ENCODE measurements at regions not wholly inside any gene's neighbourhood (a gene's known extent, or its start where the extent isn't known, plus 50 kb on each side); places are given as distances from the start of the nearest gene placed in this dataset.
"Not testable (repeated sequence)": the region's sequence is repeated elsewhere in the genome, so short reads cannot be mapped to it uniquely, and the experiment has no call there.

DNA sequence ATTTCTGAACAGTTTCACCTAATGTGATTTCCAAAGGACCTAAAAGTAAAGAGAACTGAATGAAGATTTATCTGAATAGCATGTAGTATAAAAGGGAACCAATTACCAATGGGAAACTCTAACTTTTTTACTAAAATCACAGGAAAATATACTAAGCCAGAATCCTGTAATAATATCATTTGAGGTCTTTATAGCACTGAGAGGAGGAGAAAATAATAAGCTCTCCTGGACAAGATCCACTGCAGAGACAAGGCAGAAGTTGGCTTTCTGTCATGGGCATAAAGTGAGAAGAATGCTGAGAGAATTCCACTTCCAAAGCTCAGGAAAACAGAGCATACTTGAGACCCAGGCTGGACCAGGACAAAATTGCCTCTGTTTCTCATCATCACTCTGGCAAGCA, 1131.4 kb downstream of the SORCS1 start:
- no peaks in the 10 kb centered on the region for H3K4me1 ChIP-seq (ENCODE audit: insufficient read depth, low read length)
- no peaks in the 10 kb centered on the region for H3K9me3 ChIP-seq (ENCODE audit: low read length)
- no peak overlapping the region for H3K4me3 ChIP-seq (ENCODE audit: low read length)

DNA sequence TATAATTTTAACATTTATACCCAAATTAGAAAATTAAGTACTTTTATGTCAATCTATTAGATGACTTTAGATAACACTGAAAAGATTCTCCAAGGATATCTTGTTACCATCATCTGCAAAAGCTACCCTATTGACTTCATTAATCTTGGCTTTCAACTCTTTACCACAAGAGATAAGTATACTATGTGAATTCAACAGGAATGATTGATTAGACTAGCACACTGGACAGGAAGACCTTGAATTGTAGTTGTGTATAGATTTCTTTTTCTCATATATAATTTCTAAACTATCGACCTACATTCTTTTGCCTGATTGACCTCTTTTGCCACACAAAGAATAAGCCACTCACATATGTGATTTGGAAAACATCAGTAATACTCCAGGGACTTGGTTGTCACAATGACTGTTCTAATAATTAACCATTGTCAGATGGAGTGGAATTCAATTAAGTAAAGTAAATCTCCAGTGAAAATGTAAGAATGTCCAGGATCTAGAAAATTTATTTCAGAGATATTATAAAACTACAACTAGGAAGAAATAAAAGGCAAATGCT, 1132.0 kb downstream of the SORCS1 start:
- no peaks in the 10 kb centered on the region for H3K36me3 ChIP-seq (ENCODE audit: insufficient read depth, low read length)
- no peaks in the 10 kb centered on the region for H3K27me3 ChIP-seq (ENCODE audit: insufficient read depth, low read length)
- no peaks in the 10 kb centered on the region for H3K4me1 ChIP-seq (ENCODE audit: insufficient read depth, low read length)
- no peak overlapping the region for H2AFZ ChIP-seq (ENCODE audit: low read depth, low read length)
- H3K4me3 ChIP-seq (ENCODE audit: low read length) = no peak overlapping the region
- no peaks in the 10 kb centered on the region for H3K9me3 ChIP-seq (ENCODE audit: low read length)

More for the DNA sequence above, 1131.4 kb downstream of the SORCS1 start:
- Histone ChIP-seq H3K36me3 (ENCODE audit: insufficient read depth, low read length) (no peaks in the 10 kb centered on the region), H3K27me3 (ENCODE audit: insufficient read depth, low read length) (no peaks in the 10 kb centered on the region), H2AFZ (ENCODE audit: low read depth, low read length) (no peak overlapping the region)

DNA sequence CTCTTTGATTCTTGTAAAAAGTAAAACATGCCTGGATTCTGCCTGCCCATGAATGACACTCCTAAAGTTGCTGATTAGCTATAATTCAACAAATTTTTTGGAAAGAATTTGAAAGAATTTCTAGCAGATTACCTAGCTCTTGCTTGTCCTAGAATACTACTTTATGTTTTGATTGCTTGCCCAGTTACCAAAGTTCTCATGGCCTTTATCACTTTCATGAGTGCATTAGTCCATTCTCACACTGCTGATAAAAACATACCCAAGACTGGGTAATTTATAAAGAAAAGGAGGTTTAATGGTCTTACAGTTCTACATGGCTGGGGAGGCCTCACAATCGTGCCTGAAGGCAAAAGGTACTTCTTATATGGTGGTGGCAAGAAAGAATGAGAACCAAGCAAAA, 1137.3 kb downstream of the SORCS1 start:
- Histone ChIP-seq H3K4me3 (ENCODE audit: low read length) (no peak overlapping the region), H3K36me3 (ENCODE audit: insufficient read depth, low read length) (no peaks in the 10 kb centered on the region), H3K9me3 (ENCODE audit: low read length) (no peaks in the 10 kb centered on the region), H2AFZ (ENCODE audit: low read depth, low read length) (no peak overlapping the region), H3K27me3 (ENCODE audit: insufficient read depth, low read length) (no peaks in the 10 kb centered on the region), H3K4me1 (ENCODE audit: insufficient read depth, low read length) (peaks cover 6% of the 10 kb centered on the region)

DNA sequence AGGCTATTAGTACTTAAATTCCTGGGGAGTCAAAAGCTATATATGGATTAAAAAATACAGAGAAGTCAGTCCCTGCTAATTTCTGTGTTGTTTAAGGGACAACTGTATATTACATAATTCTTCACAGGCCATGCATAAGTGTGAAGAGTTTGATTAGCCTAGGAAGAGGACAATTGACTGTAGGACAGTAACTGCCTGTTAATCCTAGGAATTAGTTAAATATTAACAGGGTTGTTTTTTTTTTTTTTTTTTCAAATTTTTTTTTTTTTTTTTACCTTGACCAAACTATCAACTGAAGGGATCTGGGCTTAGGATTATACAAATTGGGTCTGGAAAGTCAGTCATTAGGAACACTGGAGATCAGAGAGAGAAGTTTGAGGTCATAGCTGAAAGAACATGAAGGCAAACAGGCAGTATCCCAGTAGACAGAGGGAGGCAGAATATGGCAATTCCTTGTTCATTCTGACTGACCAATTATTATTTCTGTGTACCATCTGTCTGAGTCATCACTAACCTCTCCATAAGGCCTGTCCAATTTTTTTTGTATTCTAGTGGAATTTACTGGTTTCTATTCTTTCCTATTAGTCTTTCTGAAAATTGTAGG, 1139.2 kb downstream of the SORCS1 start:
- Histone ChIP-seq H3K27me3 (ENCODE audit: insufficient read depth, low read length) (no peaks in the 10 kb centered on the region), H3K4me3 (ENCODE audit: low read length) (no peak overlapping the region), H3K4me1 (ENCODE audit: insufficient read depth, low read length) (peaks cover 6% of the 10 kb centered on the region), H2AFZ (ENCODE audit: low read depth, low read length) (no peak overlapping the region), H3K9me3 (ENCODE audit: low read length) (no peaks in the 10 kb centered on the region), H3K36me3 (ENCODE audit: insufficient read depth, low read length) (no peaks in the 10 kb centered on the region)

DNA sequence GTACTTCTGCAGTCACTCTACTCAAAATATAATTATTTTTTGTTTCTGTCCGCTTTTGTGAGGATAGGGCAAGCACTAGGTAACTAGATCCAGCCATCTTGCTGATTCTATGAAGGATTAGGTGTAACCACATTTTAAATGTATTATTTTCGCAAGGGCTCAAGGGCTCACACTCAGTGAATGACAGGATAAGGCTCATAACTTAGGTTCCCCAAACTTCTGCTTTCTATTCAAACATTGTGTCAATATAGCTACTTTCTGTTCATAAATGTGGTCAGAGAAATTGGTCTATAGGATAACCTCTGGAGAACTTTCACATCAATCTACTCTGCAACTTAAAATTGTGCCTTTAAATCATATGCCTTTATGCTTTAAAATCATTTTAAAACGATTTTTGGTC, 1141.2 kb downstream of the SORCS1 start:
- no peak overlapping the region for H3K4me3 ChIP-seq (ENCODE audit: low read length)
- H3K9me3 ChIP-seq (ENCODE audit: low read length) = no peaks in the 10 kb centered on the region
- H3K27me3 ChIP-seq (ENCODE audit: insufficient read depth, low read length) = no peaks in the 10 kb centered on the region
- H3K36me3 ChIP-seq (ENCODE audit: insufficient read depth, low read length) = no peaks in the 10 kb centered on the region
- H2AFZ ChIP-seq (ENCODE audit: low read depth, low read length) = no peak overlapping the region
- peaks cover 6% of the 10 kb centered on the region for H3K4me1 ChIP-seq (ENCODE audit: insufficient read depth, low read length)

DNA sequence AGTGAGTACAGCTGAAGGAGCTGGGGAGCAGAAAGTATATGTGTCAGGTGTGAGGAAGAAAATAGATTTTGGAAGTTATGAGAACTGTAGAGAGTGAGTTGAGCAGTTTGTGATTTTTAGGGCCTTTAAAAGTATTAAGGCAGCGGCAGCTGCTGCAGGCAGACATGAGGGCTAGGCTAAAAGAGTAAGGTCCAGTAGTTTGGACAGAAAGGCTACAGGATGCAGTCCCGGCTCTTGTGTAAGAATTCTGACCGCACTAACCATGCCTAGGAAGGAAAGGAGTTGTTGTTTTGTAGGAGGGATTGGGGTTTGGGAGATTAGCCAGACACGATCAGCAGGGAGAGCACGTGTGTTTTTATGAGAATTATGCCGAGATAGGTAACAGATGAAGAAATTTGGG, 1144.9 kb downstream of the SORCS1 start:
- H3K4me3 ChIP-seq (ENCODE audit: low read length); H3K4me1 ChIP-seq (ENCODE audit: insufficient read depth, low read length); H2AFZ ChIP-seq (ENCODE audit: low read depth, low read length); H3K36me3 ChIP-seq (ENCODE audit: insufficient read depth, low read length); H3K27me3 ChIP-seq (ENCODE audit: insufficient read depth, low read length); H3K9me3 ChIP-seq (ENCODE audit: low read length): not testable (repeated sequence)

DNA sequence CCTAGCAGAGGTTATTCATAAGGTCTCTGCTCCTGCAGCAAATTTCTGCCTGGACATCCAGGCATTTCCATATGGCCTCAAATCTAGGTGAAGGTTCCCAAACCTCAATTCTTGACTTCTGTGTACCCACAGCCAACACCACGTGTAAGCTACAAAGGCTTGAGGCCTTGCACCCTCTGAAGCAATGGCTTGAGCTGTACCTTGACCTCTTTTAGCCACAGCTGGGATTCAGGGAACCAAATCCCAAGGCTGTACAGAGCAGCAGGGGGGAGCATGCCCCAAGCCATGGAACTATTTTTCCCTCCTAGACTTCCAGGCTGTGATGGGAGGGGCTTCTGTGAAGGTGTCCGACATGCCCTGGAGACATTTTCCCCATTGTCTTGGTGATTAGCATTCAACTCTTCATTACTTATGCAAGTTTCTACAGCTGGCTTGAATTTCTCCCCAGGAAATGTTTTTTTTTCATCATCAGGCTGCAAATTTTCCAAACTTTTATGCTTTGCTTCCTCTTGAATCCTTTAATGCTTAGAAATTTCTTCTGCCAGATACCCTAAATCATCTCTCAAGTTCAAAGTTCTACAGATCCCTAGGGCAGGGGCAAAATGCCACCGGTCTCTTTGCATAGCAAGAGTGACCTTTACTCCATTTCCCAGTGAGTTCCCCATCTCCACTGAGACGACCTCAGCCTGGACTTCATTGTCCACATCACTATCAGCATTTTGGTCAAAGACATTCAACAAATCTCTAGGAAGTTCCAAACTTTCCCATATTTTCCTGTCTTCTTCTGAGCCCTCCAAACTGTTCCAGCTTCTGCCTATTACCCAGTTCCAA, 1148.9 kb downstream of the SORCS1 start:
- not testable (repeated sequence) for H3K36me3 ChIP-seq (ENCODE audit: insufficient read depth, low read length); H3K4me1 ChIP-seq (ENCODE audit: insufficient read depth, low read length); H2AFZ ChIP-seq (ENCODE audit: low read depth, low read length); H3K9me3 ChIP-seq (ENCODE audit: low read length); H3K27me3 ChIP-seq (ENCODE audit: insufficient read depth, low read length); H3K4me3 ChIP-seq (ENCODE audit: low read length)

DNA sequence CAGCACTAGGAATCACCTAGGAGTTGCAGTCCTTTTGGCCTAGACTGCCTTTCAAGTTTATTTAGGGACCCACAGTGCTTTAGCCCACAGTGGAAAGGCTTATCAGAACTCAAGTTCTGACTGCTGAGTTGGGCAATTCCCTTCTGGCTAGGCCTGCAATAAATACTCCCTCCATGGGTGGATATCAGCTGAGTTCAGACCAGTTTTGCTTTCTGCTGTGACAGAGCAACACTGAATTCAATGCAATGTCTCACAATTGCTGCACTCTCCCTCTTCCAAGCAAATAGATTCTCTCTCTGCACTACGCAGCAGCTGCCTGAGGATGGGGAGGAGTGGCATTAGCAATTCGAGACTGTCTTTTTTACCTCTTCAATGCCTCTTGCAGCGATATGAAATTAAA, 1153.3 kb downstream of the SORCS1 start:
- H3K4me1 ChIP-seq (ENCODE audit: insufficient read depth, low read length) = no peaks in the 10 kb centered on the region
- H2AFZ ChIP-seq (ENCODE audit: low read depth, low read length) = no peak overlapping the region
- H3K36me3 ChIP-seq (ENCODE audit: insufficient read depth, low read length) = no peaks in the 10 kb centered on the region
- no peaks in the 10 kb centered on the region for H3K9me3 ChIP-seq (ENCODE audit: low read length)
- no peak overlapping the region for H3K4me3 ChIP-seq (ENCODE audit: low read length)
- no peaks in the 10 kb centered on the region for H3K27me3 ChIP-seq (ENCODE audit: insufficient read depth, low read length)

DNA sequence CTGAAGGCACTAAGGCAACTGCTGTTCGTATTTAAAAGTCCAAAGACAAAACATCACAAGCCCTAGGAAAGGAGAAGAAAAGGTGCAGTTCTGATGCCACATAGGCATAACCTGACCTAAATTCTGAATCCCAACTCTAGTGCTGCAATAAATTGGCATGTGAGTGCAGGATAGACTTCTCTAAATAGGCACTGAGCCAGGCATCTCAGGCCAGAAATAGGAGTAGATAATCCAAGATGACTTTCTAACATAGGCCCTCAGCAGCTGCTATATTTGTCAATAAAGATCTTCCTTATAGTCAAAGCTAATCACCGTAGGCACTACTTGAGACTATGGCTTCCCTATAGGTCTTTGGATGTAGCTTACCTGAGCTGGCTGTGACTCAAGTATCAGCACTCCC, 1163.8 kb downstream of the SORCS1 start:
- no peaks in the 10 kb centered on the region for H3K36me3 ChIP-seq (ENCODE audit: insufficient read depth, low read length)
- no peak overlapping the region for H2AFZ ChIP-seq (ENCODE audit: low read depth, low read length)
- H3K4me3 ChIP-seq (ENCODE audit: low read length) = no peak overlapping the region
- H3K4me1 ChIP-seq (ENCODE audit: insufficient read depth, low read length) = no peaks in the 10 kb centered on the region
- no peaks in the 10 kb centered on the region for H3K27me3 ChIP-seq (ENCODE audit: insufficient read depth, low read length)
- H3K9me3 ChIP-seq (ENCODE audit: low read length) = no peaks in the 10 kb centered on the region

DNA sequence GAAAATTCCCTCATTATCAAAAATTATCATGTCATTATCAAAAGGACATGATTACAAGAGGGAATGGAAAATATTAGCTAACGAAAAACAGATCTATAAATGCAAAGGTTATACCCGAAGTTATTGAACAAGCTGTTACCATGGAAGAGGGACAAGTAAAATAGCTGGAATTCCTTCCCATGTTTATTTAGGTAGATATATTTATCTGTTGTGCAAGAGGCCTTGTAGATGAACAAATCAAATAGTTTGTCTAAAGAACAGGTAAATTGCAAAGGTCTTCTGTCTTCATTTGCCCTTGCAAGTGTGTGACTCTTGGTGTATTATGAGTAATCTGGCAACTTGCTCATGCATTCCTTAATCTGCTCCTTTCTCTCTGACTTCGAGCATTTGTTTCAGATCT, 1170.9 kb downstream of the SORCS1 start:
- H3K36me3 ChIP-seq (ENCODE audit: insufficient read depth, low read length) = no peaks in the 10 kb centered on the region
- H3K4me3 ChIP-seq (ENCODE audit: low read length) = no peak overlapping the region
- H3K4me1 ChIP-seq (ENCODE audit: insufficient read depth, low read length) = no peaks in the 10 kb centered on the region
- no peak overlapping the region for H2AFZ ChIP-seq (ENCODE audit: low read depth, low read length)
- H3K9me3 ChIP-seq (ENCODE audit: low read length) = no peaks in the 10 kb centered on the region
- H3K27me3 ChIP-seq (ENCODE audit: insufficient read depth, low read length) = no peaks in the 10 kb centered on the region

DNA sequence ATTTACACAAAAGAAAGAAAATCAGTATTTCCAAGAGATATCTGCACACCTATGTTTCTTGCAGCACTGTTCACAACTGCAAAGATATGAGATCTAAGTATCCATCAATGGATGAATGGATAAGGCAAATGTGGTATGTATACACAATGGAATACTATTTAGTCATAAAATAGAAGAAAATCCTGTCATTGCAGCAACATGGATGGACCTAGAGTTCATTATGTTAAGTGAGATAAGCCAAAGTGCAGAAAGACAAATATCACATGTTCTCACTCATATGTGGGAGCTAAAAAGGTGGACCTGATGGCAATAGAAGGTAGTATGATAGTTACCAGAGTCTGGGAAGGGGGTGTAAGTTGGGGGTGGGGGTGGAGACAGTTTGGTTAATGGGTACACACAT, 1171.6 kb downstream of the SORCS1 start:
- Histone ChIP-seq H3K4me3 (ENCODE audit: low read length) (no peak overlapping the region), H3K36me3 (ENCODE audit: insufficient read depth, low read length) (no peaks in the 10 kb centered on the region), H2AFZ (ENCODE audit: low read depth, low read length) (no peak overlapping the region), H3K4me1 (ENCODE audit: insufficient read depth, low read length) (no peaks in the 10 kb centered on the region), H3K27me3 (ENCODE audit: insufficient read depth, low read length) (no peaks in the 10 kb centered on the region), H3K9me3 (ENCODE audit: low read length) (no peaks in the 10 kb centered on the region)

DNA sequence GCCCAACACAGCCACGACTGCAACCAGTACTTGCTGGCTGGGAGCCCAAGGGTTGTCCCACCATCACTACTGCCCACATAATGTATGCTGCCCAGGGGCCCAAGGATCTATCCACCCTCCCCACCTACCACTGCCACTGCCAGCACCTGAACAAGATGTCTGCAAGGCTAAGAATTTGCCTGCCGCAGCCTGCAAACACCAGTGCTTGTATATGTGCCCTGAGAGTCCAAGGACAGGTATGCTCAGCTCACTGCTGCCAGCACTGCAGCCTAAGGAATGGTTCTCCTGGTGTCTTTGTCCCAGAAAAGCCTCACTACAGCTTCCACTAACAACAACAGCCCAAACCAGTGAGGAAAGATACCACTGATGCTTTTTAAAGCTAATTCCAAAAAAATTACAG, 1174.0 kb downstream of the SORCS1 start:
- no peaks in the 10 kb centered on the region for H3K9me3 ChIP-seq (ENCODE audit: low read length)
- H3K4me1 ChIP-seq (ENCODE audit: insufficient read depth, low read length) = no peaks in the 10 kb centered on the region
- H3K27me3 ChIP-seq (ENCODE audit: insufficient read depth, low read length) = no peaks in the 10 kb centered on the region
- no peak overlapping the region for H3K4me3 ChIP-seq (ENCODE audit: low read length)
- no peak overlapping the region for H2AFZ ChIP-seq (ENCODE audit: low read depth, low read length)
- no peaks in the 10 kb centered on the region for H3K36me3 ChIP-seq (ENCODE audit: insufficient read depth, low read length)

DNA sequence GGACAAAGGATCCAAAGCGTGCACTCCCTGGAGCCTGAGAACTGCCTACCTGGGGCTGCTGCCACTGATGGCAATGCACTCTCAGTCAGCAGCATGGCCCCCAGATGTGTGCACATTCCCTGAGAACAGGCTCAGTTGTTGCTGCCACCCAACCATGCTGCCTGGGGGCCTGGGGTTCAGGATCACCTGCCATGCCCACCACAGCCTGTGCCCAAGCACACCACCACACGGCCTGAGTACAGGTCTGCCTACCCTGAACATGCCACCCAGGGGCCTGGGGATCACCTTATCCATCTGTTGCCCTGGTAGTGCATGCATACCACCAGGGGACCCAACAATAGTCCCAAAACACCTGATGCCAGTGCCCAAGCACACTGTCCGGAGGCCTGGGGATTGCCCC, 1174.5 kb downstream of the SORCS1 start:
- Histone ChIP-seq H3K4me1 (ENCODE audit: insufficient read depth, low read length) (no peaks in the 10 kb centered on the region), H3K27me3 (ENCODE audit: insufficient read depth, low read length) (no peaks in the 10 kb centered on the region), H2AFZ (ENCODE audit: low read depth, low read length) (no peak overlapping the region), H3K4me3 (ENCODE audit: low read length) (no peak overlapping the region), H3K36me3 (ENCODE audit: insufficient read depth, low read length) (no peaks in the 10 kb centered on the region), H3K9me3 (ENCODE audit: low read length) (no peaks in the 10 kb centered on the region)

Measured in neuron (in vitro differentiated cells).